Endothelial cell of umbilical vein (primary cell): ENCODE measurements at regions not wholly inside any gene's neighbourhood (a gene's known extent, or its start where the extent isn't known, plus 50 kb on each side); places are given as distances from the start of the nearest gene placed in this dataset.

ENCODE experiments used
- BruUV-seq: library from RNA; stranded (reverse); fragments of 400-500 nt; replicated peaks from 2 replicates; lab custom pipeline; 2021; lab: Mats Ljungman, UMichigan
- CTCF ChIA-PET: fragments of 300-600, 350-600 bp; sonication (Branson Sonifier 250); formaldehyde crosslinking; loops from one replicate; lab custom pipeline; 2021; ENCODE audit warnings: antibody characterized with exemption, inconsistent platforms; lab: Charles Lee
- POLR2A ChIA-PET: fragments of 300-600, 350-600 bp; sonication (Branson Sonifier 250); formaldehyde crosslinking; loops from one replicate; lab custom pipeline; 2021; ENCODE audit warnings: antibody characterized with exemption, inconsistent platforms; lab: Charles Lee
- DNase-seq: peaks from one replicate; pipeline ENCODE4 v3.0.0-alpha.2; 2011; ENCODE audit warnings: low read depth, low spot score
- FAIRE-seq: peaks from 2 replicates; lab custom pipeline; 2011; peaks lifted over from hg19 to GRCh38; lab: Jason Lieb, UNC
- H2AFZ ChIP-seq: 2 replicates; pipeline ENCODE4 v1.6.0; 2012; ENCODE audit warnings: low read depth, low read length, control low read depth, inconsistent platforms
- H3K27ac ChIP-seq: 2 replicates; pipeline ENCODE4 v1.5.1; 2011; ENCODE audit warnings: low read depth, mild to moderate bottlenecking, control low read depth, low read length, moderate library complexity; ENCODE audit not compliant: insufficient read depth
- H3K27me3 ChIP-seq, 2 experiments: 2 replicates each; pipeline versions ENCODE4 v1.6.0 to v1.6.1; 2011; ENCODE audit warnings: low read length in 2 of 2, mixed read lengths in 1 of 2; ENCODE audit not compliant: control insufficient read depth in 2 of 2, insufficient read depth in 2 of 2
- H3K36me3 ChIP-seq, 2 experiments: 2 replicates in 1 of 2; 3 replicates in 1 of 2; pipeline ENCODE4 v1.5.1; 2011; ENCODE audit warnings: low read length in 2 of 2, mild to moderate bottlenecking in 1 of 2, moderate library complexity in 1 of 2; ENCODE audit not compliant: control insufficient read depth in 2 of 2, insufficient read depth in 2 of 2; ENCODE audit errors: extremely low read depth in 1 of 2
- H3K4me1 ChIP-seq: 3 replicates; pipeline ENCODE4 v1.5.1; 2011; ENCODE audit warnings: mild to moderate bottlenecking, low read length; ENCODE audit not compliant: control insufficient read depth, insufficient read depth; ENCODE audit errors: extremely low read depth
- H3K4me2 ChIP-seq: 2 replicates; pipeline ENCODE4 v1.6.1; 2011; ENCODE audit warnings: low read length, control low read depth, mixed read lengths; ENCODE audit not compliant: insufficient read depth
- H3K4me3 ChIP-seq, 3 experiments: fragments of 200-600 bp in 1 of 3; sonication (generic), shearing (Covaris generic) in 1 of 3; replicated peaks in 1 of 3; 2 replicates each; pipeline ENCODE4 v1.5.1; 2011 to 2016; ENCODE audit warnings: control low read depth in 3 of 3, low read length in 3 of 3, mild to moderate bottlenecking in 2 of 3, inconsistent platforms in 1 of 3, low read depth in 1 of 3, moderate library complexity in 1 of 3; ENCODE audit not compliant: insufficient read depth in 1 of 3
- H3K79me2 ChIP-seq: 2 replicates; pipeline ENCODE4 v1.6.0; 2012; ENCODE audit warnings: low read length, inconsistent platforms; ENCODE audit not compliant: control insufficient read depth, insufficient read depth
- H3K9ac ChIP-seq: replicated peaks from 2 replicates; pipeline ENCODE3; 2011; ENCODE audit warnings: low read length, control low read depth; ENCODE audit not compliant: insufficient read depth; ENCODE audit errors: extremely low read depth
- H3K9me1 ChIP-seq: replicated peaks from 3 replicates; pipeline ENCODE4 v1.6.0; 2011; ENCODE audit warnings: mild to moderate bottlenecking, low read length; ENCODE audit not compliant: control insufficient read depth, insufficient read depth; ENCODE audit errors: extremely low read depth
- H3K9me3 ChIP-seq: replicated peaks from 2 replicates; pipeline ENCODE4 v1.5.1; 2012; ENCODE audit warnings: low read length, inconsistent platforms; ENCODE audit not compliant: control insufficient read depth, insufficient read depth
- H4K20me1 ChIP-seq: replicated peaks from 2 replicates; pipeline ENCODE3; 2011; ENCODE audit warnings: mild to moderate bottlenecking, low read length; ENCODE audit not compliant: control insufficient read depth, insufficient read depth; ENCODE audit errors: extremely low read depth
- CTCF ChIP-seq, 2 donors: IDR thresholded peaks; 1 replicate in 1 of 2; 2 replicates in 1 of 2; pipeline ENCODE4 v1.5.1; 2011; ENCODE audit warnings: low read length in 2 of 2, mild to moderate bottlenecking in 2 of 2, moderate library complexity in 2 of 2, control low read depth in 1 of 2, inconsistent platforms in 1 of 2, low read depth in 1 of 2; ENCODE audit not compliant: insufficient read depth in 1 of 2; ENCODE audit errors: extremely low read depth in 1 of 2
- EZH2 ChIP-seq: IDR thresholded peaks from 2 replicates; pipeline ENCODE4 v1.6.1; 2012; ENCODE audit warnings: borderline replicate concordance, low read depth, mild to moderate bottlenecking, moderate library complexity, low read length, inconsistent platforms; ENCODE audit not compliant: severe bottlenecking
- FOS ChIP-seq: IDR thresholded peaks from 2 replicates; pipeline ENCODE4 v1.6.1; 2011; ENCODE audit warnings: mild to moderate bottlenecking, low read length, moderate library complexity, borderline replicate concordance; ENCODE audit not compliant: insufficient read depth
- GATA2 ChIP-seq: IDR thresholded peaks from 2 replicates; pipeline ENCODE4 v1.7.0; 2011; ENCODE audit warnings: low read depth, mild to moderate bottlenecking, moderate library complexity, mixed read lengths, low read length; ENCODE audit not compliant: insufficient read length, insufficient read depth
- JUN ChIP-seq: IDR thresholded peaks from 2 replicates; pipeline ENCODE4 v1.6.1; 2011; ENCODE audit warnings: borderline replicate concordance, low read depth; ENCODE audit not compliant: insufficient read length, insufficient read depth
- MYC ChIP-seq: IDR thresholded peaks from one replicate; pipeline ENCODE4 v1.6.1; 2011; ENCODE audit warnings: mild to moderate bottlenecking, low read depth, low read length
- POLR2A ChIP-seq: IDR thresholded peaks from 2 replicates; pipeline ENCODE4 v1.6.1; 2012; ENCODE audit warnings: low read depth, mild to moderate bottlenecking, control low read depth, low read length
- POLR2AphosphoS5 ChIP-seq: IDR thresholded peaks from 2 replicates; pipeline ENCODE4 v1.6.1; 2012; ENCODE audit warnings: low read depth, mild to moderate bottlenecking, control low read depth, low read length, moderate library complexity; ENCODE audit not compliant: insufficient read depth
- dilution Hi-C: fragments of 300-500 bp; cut with MboI; formaldehyde crosslinking; loops from one replicate; pipeline ENCODE4 v1.15.0; 2019; ENCODE audit warnings: low sequenced_read_pairs; ENCODE audit not compliant: extremely low pct_ligation_motif_present
- intact Hi-C: fragments of 100-400 bp; cut with micrococcal nuclease; formaldehyde crosslinking; loops from one replicate; pipeline ENCODE4 v1.10.0; 2022
- TF ChIP-seq, protein P1 (sequence below): IDR thresholded peaks from 2 replicates; pipeline ENCODE4 v1.6.1; 2011; ENCODE audit not compliant: insufficient read depth, insufficient read length

DNA sequence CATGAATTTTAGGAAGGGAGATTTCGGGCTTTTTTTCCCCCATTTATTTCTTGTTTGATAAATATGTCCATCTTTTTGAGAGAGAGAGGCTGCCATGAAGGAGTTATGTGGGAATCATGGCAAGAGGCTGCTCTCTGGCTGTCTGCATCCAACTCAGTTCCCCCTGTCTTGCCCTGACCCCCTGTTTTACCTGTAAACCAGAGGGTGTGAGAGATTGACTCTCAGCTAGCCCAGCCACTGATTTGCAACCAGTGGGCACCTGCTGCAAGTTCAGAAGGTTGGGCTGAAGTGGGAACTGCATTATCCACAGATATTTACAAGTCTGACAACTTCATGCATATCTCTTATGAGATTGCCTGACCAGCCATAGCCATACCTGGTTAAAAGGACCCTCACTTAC lies 625.4 kb upstream of the FANCL start:
- Histone ChIP-seq H3K36me3 (no peaks in the 10 kb centered on the region), H3K9me1 (no peaks in the 10 kb centered on the region), H3K27ac (no peak overlapping the region), H3K4me1 (no peaks in the 10 kb centered on the region), H3K4me2 (no peak overlapping the region), H3K9me3 (no peaks in the 10 kb centered on the region), H3K79me2 (no peaks in the 10 kb centered on the region), H3K9ac (no peak overlapping the region), H3K27me3 (no peaks in the 10 kb centered on the region), H2AFZ (no peak overlapping the region), H4K20me1 (no peaks in the 10 kb centered on the region), H3K4me3 (no peak overlapping the region)
- no peak for FAIRE-seq
- POLR2A ChIA-PET, result no interaction called here
- DNase-seq, result no peak
- intact Hi-C loops (no loop called here), dilution Hi-C loops (no loop called here)
- CTCF ChIA-PET, result no interaction called here
- no TSS peak for BruUV-seq
- no peak for TF ChIP-seq CTCF (IDR thresholded peaks at IDR 0.05; ENCODE audit: extremely low read depth in 1 of 2, insufficient read depth in 1 of 2, low read depth in 1 of 2, low read length in 2 of 2)
- no peak for TF ChIP-seq EZH2
- TF ChIP-seq POLR2AphosphoS5, result no peak
- no peak for TF ChIP-seq POLR2A
- TF ChIP-seq FOS, result no peak
- TF ChIP-seq MYC, result no peak
- TF ChIP-seq, protein P1, sequence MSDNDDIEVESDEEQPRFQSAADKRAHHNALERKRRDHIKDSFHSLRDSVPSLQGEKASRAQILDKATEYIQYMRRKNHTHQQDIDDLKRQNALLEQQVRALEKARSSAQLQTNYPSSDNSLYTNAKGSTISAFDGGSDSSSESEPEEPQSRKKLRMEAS, result no peak
- TF ChIP-seq GATA2, result no peak
- no peak for TF ChIP-seq JUN
